ENCODE measurements at regions not wholly inside any gene's neighbourhood (a gene's known extent, or its start where the extent isn't known, plus 50 kb on each side); places are given as distances from the start of the nearest gene placed in this dataset.
A peak's percentile ranks its signal among the peaks of the same experiment; 100 is the strongest.

DNA sequence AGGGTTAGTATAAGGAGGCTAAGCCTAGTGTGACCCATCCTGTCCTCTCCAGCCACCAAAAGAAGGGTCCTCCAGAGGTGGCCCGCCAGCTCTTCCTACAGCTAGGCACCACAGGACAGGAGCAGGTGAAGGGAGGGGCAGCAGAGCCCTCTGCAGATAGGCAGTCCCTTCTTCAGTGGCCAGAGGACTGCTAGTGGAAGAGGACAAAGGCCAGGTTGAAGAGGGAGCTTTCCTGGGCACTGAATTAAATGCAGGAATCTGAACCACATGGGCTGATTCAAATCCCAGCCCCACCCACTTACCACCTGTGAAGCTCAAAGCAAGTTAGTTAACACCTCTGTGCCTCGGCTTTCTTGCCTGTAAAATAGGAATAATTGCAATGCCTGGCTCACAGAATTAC, 409.5 kb downstream of the NXPE2 start:
- peak; percentile 42 for DNase-seq

DNA sequence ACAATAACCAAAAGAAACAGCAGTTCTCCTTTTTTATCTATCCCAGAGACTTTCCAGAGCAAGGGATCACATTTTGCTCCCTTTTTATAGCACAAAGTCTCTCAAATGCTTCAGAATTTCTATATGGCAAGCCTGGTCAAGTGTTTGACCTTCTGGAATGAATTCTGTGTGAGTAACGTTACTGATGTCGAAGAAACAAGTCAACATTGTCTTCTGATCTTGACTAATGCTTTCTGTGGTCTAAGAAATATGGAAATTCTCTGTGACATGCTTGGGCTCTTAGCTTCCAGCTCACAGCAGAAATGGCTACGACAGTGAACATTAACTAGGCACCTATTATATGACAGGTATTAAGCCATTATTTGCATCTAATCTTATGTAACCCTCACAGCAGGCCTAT, 411.7 kb downstream of the CADM1 start:
- DNase-seq, result no peak

DNA sequence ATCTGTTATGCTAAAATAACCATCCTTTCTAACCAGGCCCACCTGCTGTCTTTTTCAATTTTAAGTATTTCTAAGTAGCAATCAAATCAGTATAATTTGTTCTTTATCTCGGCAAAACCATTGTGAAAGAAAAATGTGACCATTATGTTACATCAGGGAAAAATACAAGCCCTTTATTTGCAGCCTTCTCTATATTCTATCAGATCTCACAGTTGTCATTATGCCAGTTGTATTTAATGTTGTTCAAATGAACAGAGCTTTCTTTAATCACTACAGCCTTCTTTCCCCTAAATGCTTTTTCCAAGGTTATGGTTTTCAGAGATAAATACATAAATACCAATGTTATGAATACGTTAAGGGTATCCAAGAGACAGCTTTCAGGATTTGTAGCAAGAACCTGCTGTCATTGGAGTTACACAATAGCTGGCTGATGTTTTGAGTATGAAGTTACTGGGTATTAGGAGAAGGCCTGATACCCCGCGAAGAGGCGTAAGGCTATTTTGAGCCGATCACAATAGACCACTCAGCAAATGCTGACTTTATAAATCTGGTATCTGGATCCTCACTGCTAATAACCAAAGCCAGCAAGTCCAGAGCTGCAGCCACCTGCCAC, 406.3 kb downstream of the CADM1 start:
- DNase-seq, result no peak

DNA sequence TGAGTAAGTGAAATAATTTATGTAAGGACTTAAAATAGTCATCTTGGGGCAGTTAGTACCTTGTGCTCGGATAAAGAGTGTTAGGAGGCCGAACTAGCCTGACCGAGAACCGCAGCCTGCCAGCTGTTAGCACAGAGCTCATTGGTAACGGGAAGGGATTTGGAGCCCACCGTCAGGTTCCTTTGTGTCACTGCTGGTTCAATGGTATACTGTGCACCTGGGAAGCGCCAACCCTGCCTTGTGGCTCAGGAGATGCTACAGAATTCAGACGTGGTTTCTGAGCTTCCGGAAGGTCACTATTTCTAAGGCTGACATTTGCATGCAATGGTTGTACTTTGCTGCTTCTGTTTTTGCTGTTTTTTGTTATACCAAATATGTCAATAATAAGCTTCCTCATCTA, 403.5 kb downstream of the CADM1 start:
- no peak for DNase-seq

DNA sequence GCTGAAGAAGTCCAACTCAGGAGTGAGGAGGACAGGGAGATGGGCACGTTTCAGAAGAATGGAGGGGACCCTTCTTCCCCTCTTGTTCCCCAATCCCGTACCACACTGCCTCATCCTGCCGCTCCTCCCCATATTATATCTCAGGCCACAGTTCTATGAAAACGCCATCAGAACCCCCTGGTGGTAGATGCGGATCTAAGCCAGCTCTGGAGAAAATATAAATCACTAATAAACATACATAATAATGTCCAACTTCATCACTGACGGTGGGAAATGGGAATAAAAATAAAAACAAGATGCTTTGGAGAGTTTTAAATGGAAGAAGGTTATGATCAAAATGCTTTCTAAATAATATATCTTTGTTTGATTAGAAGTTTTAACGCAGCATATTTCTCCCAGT, 400.3 kb downstream of the CADM1 start:
- DNase-seq, result no peak

DNA sequence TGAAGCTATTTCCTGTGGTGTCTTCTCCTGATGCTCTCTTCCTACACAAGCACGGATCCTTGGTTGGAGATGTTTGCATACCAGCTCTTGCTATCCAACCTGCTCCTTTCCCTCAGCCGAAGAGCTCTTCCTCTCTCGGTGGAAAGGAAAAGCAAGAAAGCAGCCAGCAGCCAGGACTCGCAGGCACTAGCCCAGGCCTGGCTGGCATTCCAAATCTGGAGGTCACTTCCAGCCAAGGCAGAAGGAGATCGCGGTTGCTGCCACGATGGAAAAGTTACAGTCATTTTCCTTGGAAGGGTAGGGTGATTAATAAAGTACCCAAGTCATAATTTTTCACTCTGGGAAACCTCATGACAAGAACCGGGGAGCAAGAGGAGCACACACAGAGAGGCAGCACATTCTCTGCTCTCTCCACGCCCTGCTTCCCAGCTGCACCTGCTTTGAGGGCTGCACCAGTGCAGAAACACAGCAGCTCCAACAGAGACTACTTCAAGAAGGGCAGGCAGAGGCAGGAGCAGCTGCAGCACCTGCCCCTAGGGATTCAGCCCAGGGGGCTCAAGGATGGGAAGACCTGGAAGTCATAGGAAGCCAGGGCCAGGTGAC, 399.3 kb downstream of the CADM1 start:
- no peak for DNase-seq

DNA sequence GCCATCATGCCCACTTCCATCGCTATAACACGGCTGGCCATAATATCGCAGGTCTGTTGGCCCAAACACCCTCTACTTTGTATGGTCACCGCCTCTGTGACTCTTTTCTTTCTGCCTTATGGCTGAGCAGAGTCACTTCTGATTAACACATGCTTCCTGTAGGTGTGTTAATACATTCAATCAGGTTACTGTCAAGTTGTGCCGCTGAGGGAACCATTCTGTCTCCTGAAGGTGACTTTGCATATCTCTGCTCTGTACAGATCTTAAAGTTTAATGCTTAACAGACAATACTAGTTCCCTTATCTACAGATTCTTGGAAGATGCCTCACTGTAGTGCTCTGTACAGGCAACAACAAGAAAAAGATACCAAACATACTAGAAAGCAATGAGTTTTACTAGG, 393.1 kb downstream of the CADM1 start:
- DNase-seq, result no peak

DNA sequence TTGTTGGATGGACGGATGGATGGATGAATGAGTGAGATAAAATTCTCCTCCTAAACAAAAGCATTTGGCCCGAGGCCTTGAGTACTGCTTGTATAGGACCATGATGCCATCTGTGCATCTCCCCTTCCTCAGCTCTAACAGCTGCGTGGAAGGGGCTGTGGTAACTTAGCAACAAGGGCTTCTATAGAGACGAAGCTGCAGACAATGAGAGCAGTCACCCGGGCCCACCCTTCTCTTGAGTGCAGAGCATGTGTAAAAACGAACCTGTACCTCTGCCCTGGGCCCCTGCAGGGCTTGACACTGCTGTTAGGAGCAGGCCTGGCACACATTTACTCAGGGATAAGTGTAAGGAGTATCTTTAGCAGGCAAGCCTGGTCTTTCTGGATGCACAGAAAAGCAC, 391.5 kb downstream of the CADM1 start:
- no peak for DNase-seq

DNA sequence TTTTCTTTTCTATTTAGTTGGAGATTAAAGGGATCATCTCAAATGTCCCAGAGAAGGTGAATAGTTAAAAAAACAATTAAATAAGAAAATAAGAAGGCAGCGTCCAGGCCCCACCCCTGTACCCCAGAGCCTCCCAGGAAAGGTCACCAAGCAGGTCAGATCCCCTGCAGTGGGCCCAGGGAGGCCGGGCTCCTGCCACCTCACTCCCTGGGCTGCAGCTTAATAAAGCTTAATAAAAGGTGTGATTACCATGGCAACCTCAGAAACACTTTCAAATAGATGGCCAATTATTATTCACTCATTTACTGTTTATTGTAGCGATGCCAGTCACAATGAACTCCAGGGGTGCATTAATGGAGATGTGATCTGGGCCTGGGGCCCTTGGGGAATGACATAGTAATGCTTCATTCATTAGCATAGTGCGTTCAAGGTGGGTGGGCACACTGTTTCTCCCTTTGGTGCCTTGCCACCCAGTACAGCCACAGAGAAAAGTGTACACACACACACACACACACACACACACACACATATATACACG, 386.2 kb downstream of the CADM1 start:
- no peak for DNase-seq

DNA sequence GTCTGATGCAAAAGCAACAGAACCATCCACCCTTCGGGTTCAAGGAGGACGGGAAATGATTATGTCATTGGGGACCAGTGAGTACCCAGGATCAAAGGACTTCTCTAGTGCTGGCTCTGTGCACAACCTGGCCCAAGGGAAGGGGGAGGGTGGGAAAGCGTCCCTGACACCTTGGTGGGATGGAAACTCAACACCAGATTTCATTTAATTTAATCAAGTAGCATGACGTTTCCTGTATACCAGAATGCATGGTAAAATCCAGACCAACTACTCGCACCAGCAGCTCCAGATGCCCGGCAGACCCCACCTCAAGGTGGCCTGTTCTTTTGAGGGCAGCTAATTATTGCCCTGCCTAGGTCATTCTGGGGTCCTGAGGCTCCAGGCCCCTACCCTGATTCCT, 385.1 kb downstream of the CADM1 start:
- DNase-seq, result no peak
